GM23338 (cell line): ENCODE measurements at regions not wholly inside any gene's neighbourhood (a gene's known extent, or its start where the extent isn't known, plus 50 kb on each side); places are given as distances from the start of the nearest gene placed in this dataset.

Experiments
- ATAC-seq: fragments of 200-7000 bp; cut with Tn5 transposase; 3 replicates; pipeline ENCODE4 v1.9.1; 2020
- DNase-seq: peaks from one replicate; pipeline ENCODE4 v3.0.0-alpha.2; 2015; ENCODE audit warnings: low spot score
- H2AFZ ChIP-seq: fragments of 200-600 bp; sonication (generic); 2 replicates; pipeline ENCODE4 v1.8.0; 2016; ENCODE audit warnings: antibody characterized with exemption, mild to moderate bottlenecking, moderate library complexity
- H3F3A ChIP-seq: fragments of 200-600 bp; sonication (generic); replicated peaks from 2 replicates; pipeline ENCODE4 v1.8.0; 2017; ENCODE audit warnings: antibody characterized with exemption, mixed run types, low read depth
- H3K27ac ChIP-seq: fragments of 200-600 bp; sonication (generic); 2 replicates; pipeline ENCODE4 v1.6.1; 2016; ENCODE audit warnings: low read depth
- H3K27me3 ChIP-seq: fragments of 200-600 bp; sonication (generic); 2 replicates; pipeline ENCODE4 v1.8.0; 2016; ENCODE audit warnings: mild to moderate bottlenecking, mixed run types, moderate library complexity; ENCODE audit not compliant: insufficient read depth
- H3K36me3 ChIP-seq: fragments of 200-600 bp; sonication (generic); 2 replicates; pipeline ENCODE4 v1.8.0; 2016; ENCODE audit warnings: mild to moderate bottlenecking; ENCODE audit not compliant: insufficient read depth
- H3K4me1 ChIP-seq: fragments of 200-600 bp; sonication (generic); 2 replicates; pipeline ENCODE4 v1.8.0; 2016; ENCODE audit warnings: mild to moderate bottlenecking, moderate library complexity; ENCODE audit not compliant: insufficient read depth
- H3K4me2 ChIP-seq: fragments of 200-600 bp; sonication (generic); 2 replicates; pipeline ENCODE4 v1.7.1; 2017; ENCODE audit warnings: mixed run types
- H3K4me3 ChIP-seq: fragments of 200-600 bp; sonication (generic); 2 replicates; pipeline ENCODE4 v1.6.1; 2016; ENCODE audit warnings: mixed run types
- H3K79me2 ChIP-seq: fragments of 200-600 bp; sonication (generic); replicated peaks from 2 replicates; pipeline ENCODE4 v1.8.0; 2017; ENCODE audit warnings: mild to moderate bottlenecking; ENCODE audit not compliant: insufficient read depth
- H3K9me2 ChIP-seq: fragments of 200-600 bp; sonication (generic); 2 replicates; pipeline ENCODE4 v1.8.0; 2017; ENCODE audit not compliant: insufficient read depth
- H4K20me1 ChIP-seq: fragments of 200-600 bp; sonication (generic); replicated peaks from 2 replicates; pipeline ENCODE4 v1.8.0; 2017; ENCODE audit warnings: mild to moderate bottlenecking; ENCODE audit not compliant: insufficient read depth
- H3K27ac Mint-ChIP-seq: 2 replicates; pipeline ENCODE4 v1.8.0; 2020; ENCODE audit warnings: inconsistent platforms, mild to moderate bottlenecking, moderate library complexity, mixed read lengths
- H3K27me3 Mint-ChIP-seq: 3 replicates; pipeline ENCODE4 v1.8.0; 2022; ENCODE audit warnings: low read depth, mild to moderate bottlenecking, moderate library complexity, mixed read lengths, inconsistent platforms; ENCODE audit not compliant: insufficient read depth, poor library complexity
- H3K36me3 Mint-ChIP-seq: 3 replicates; pipeline ENCODE4 v1.8.0; 2021; ENCODE audit warnings: low read depth, mild to moderate bottlenecking, inconsistent platforms, moderate library complexity, mixed read lengths
- H3K4me1 Mint-ChIP-seq: 3 replicates; pipeline ENCODE4 v1.8.0; 2020; ENCODE audit warnings: mild to moderate bottlenecking, inconsistent platforms, mixed read lengths
- H3K4me3 Mint-ChIP-seq: 3 replicates; pipeline ENCODE4 v1.8.0; 2021; ENCODE audit warnings: moderate library complexity, mild to moderate bottlenecking, inconsistent platforms, mixed read lengths
- H3K9me3 Mint-ChIP-seq: 3 replicates; pipeline ENCODE4 v1.8.0; 2020; ENCODE audit warnings: moderate library complexity, mild to moderate bottlenecking, inconsistent platforms, mixed read lengths
- CREB1 ChIP-seq: fragments of 250-450 bp; sonication (Bioruptor Pico); IDR thresholded peaks from 2 replicates; pipeline ENCODE4 v1.5.0; 2020; ENCODE audit warnings: low read depth, mild to moderate bottlenecking, moderate library complexity
- ETS1 ChIP-seq: IDR thresholded peaks from 2 replicates; pipeline ENCODE4 v1.6.1; 2016; ENCODE audit warnings: antibody characterized with exemption
- EZH2 ChIP-seq: fragments of 200-600 bp; sonication (generic); IDR thresholded peaks from one replicate; pipeline ENCODE4 v1.8.0; 2017; ENCODE audit warnings: antibody characterized with exemption, mild to moderate bottlenecking, low read depth; ENCODE audit not compliant: unreplicated experiment
- EZH2phosphoT487 ChIP-seq: fragments of 200-600 bp; sonication (generic); IDR thresholded peaks from one replicate; pipeline ENCODE4 v1.8.1; 2018; ENCODE audit warnings: antibody characterized with exemption; ENCODE audit not compliant: unreplicated experiment
- JUNB ChIP-seq: IDR thresholded peaks from one replicate; pipeline ENCODE4 v1.6.1; 2016; ENCODE audit warnings: antibody characterized with exemption; ENCODE audit not compliant: unreplicated experiment
- NANOG ChIP-seq: IDR thresholded peaks from 2 replicates; pipeline ENCODE4 v1.6.1; 2016; ENCODE audit warnings: antibody characterized with exemption, borderline replicate concordance
- POLR2AphosphoS5 ChIP-seq: IDR thresholded peaks from 2 replicates; pipeline ENCODE4 v1.6.1; 2016; ENCODE audit warnings: antibody characterized with exemption, low read depth
- STAT1 ChIP-seq: IDR thresholded peaks from one replicate; pipeline ENCODE4 v1.6.1; 2016; ENCODE audit warnings: antibody characterized with exemption; ENCODE audit not compliant: unreplicated experiment
- ZNF114 ChIP-seq: fragments of 250-450 bp; sonication (Bioruptor Pico); IDR thresholded peaks from 2 replicates; pipeline ENCODE4 v1.5.0; 2020; ENCODE audit warnings: mild to moderate bottlenecking, moderate library complexity
- ZNF331 ChIP-seq: fragments of 250-450 bp; sonication (Bioruptor Pico); IDR thresholded peaks from 2 replicates; pipeline ENCODE4 v1.5.0; 2020; ENCODE audit warnings: low read depth, mild to moderate bottlenecking, moderate library complexity
- TF ChIP-seq, protein P1 (sequence below): fragments of 250-450 bp; sonication (Bioruptor Pico); IDR thresholded peaks from 2 replicates; pipeline ENCODE4 v1.5.0; 2020; ENCODE audit warnings: mild to moderate bottlenecking, moderate library complexity
- TF ChIP-seq, protein P2 (sequence below): IDR thresholded peaks from one replicate; pipeline ENCODE4 v1.6.1; 2018; ENCODE audit warnings: antibody characterized with exemption; ENCODE audit not compliant: unreplicated experiment
- TF ChIP-seq, protein P3 (sequence below), 2 experiments: fragments of 200-600 bp in 1 of 2; sonication (generic) in 1 of 2; conservative IDR thresholded peaks; 2 replicates each; pipeline versions ENCODE4 v1.5.1 to v1.6.1; 2016 to 2017; ENCODE audit warnings: antibody characterized with exemption in 2 of 2, low read depth in 2 of 2, mild to moderate bottlenecking in 2 of 2, moderate library complexity in 1 of 2

DNA sequence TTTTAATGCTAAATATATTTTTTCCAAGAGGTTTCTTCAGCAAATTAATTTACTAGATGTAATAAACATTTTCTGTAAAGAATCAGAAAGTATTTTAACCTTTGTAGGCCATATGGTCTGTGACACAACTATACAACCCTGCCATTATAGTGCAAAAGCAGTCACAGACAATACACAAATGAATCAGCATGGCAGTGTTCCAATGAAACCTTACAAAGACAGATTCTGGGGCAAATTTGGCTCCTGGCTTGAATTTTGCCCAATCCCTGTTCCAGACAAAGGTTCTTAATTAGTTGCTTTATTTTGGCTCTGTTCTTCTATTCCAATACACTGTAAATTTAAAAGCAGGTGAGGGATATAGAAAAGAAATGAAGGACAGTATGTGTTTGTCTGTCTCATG is 352.5 kb downstream of the C12orf50 start:
- DNase-seq (no peak), ATAC-seq (no peak)
- Histone ChIP-seq H3K4me1 (no peaks in the 10 kb centered on the region), H3K9me2 (no peaks in the 10 kb centered on the region), H3F3A (no peaks in the 10 kb centered on the region), H2AFZ (no peak overlapping the region), H3K27ac (no peak overlapping the region), H3K27me3 (no peaks in the 10 kb centered on the region), H4K20me1 (no peaks in the 10 kb centered on the region), H3K36me3 (no peaks in the 10 kb centered on the region), H3K4me3 (no peak overlapping the region), H3K79me2 (no peaks in the 10 kb centered on the region), H3K4me2 (no peak overlapping the region)
- Mint-ChIP-seq H3K4me1 (no peaks in the 10 kb centered on the region), H3K27ac (no peak overlapping the region), H3K27me3 (no peaks in the 10 kb centered on the region), H3K4me3 (no peak overlapping the region), H3K9me3 (peaks cover 3% of the 10 kb centered on the region; the same call in 1 of the 3 replicates), H3K36me3 (no peaks in the 10 kb centered on the region)
- TF ChIP-seq CREB1 (CRISPR knock-in tag) (no peak), JUNB (no peak), ZNF114 (CRISPR knock-in tag) (no peak), EZH2phosphoT487 (no peak), STAT1 (no peak), ETS1 (no peak), EZH2 (no peak), NANOG (no peak), ZNF331 (CRISPR knock-in tag) (no peak), POLR2AphosphoS5 (no peak)
- TF ChIP-seq, protein P1, sequence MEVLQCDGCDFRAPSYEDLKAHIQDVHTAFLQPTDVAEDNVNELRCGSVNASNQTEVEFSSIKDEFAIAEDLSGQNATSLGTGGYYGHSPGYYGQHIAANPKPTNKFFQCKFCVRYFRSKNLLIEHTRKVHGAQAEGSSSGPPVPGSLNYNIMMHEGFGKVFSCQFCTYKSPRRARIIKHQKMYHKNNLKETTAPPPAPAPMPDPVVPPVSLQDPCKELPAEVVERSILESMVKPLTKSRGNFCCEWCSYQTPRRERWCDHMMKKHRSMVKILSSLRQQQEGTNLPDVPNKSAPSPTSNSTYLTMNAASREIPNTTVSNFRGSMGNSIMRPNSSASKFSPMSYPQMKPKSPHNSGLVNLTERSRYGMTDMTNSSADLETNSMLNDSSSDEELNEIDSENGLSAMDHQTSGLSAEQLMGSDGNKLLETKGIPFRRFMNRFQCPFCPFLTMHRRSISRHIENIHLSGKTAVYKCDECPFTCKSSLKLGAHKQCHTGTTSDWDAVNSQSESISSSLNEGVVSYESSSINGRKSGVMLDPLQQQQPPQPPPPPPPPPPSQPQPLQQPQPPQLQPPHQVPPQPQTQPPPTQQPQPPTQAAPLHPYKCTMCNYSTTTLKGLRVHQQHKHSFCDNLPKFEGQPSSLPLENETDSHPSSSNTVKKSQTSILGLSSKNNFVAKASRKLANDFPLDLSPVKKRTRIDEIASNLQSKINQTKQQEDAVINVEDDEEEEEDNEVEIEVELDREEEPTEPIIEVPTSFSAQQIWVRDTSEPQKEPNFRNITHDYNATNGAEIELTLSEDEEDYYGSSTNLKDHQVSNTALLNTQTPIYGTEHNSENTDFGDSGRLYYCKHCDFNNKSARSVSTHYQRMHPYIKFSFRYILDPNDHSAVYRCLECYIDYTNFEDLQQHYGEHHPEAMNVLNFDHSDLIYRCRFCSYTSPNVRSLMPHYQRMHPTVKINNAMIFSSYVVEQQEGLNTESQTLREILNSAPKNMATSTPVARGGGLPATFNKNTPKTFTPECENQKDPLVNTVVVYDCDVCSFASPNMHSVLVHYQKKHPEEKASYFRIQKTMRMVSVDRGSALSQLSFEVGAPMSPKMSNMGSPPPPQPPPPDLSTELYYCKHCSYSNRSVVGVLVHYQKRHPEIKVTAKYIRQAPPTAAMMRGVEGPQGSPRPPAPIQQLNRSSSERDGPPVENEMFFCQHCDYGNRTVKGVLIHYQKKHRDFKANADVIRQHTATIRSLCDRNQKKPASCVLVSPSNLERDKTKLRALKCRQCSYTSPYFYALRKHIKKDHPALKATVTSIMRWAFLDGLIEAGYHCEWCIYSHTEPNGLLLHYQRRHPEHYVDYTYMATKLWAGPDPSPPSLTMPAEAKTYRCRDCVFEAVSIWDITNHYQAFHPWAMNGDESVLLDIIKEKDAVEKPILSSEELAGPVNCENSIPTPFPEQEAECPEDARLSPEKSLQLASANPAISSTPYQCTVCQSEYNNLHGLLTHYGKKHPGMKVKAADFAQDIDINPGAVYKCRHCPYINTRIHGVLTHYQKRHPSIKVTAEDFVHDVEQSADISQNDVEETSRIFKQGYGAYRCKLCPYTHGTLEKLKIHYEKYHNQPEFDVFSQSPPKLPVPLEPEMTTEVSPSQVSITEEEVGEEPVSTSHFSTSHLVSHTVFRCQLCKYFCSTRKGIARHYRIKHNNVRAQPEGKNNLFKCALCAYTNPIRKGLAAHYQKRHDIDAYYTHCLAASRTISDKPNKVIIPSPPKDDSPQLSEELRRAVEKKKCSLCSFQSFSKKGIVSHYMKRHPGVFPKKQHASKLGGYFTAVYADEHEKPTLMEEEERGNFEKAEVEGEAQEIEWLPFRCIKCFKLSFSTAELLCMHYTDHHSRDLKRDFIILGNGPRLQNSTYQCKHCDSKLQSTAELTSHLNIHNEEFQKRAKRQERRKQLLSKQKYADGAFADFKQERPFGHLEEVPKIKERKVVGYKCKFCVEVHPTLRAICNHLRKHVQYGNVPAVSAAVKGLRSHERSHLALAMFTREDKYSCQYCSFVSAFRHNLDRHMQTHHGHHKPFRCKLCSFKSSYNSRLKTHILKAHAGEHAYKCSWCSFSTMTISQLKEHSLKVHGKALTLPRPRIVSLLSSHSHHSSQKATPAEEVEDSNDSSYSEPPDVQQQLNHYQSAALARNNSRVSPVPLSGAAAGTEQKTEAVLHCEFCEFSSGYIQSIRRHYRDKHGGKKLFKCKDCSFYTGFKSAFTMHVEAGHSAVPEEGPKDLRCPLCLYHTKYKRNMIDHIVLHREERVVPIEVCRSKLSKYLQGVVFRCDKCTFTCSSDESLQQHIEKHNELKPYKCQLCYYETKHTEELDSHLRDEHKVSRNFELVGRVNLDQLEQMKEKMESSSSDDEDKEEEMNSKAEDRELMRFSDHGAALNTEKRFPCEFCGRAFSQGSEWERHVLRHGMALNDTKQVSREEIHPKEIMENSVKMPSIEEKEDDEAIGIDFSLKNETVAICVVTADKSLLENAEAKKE (CRISPR knock-in tag): no peak
- TF ChIP-seq, protein P2, sequence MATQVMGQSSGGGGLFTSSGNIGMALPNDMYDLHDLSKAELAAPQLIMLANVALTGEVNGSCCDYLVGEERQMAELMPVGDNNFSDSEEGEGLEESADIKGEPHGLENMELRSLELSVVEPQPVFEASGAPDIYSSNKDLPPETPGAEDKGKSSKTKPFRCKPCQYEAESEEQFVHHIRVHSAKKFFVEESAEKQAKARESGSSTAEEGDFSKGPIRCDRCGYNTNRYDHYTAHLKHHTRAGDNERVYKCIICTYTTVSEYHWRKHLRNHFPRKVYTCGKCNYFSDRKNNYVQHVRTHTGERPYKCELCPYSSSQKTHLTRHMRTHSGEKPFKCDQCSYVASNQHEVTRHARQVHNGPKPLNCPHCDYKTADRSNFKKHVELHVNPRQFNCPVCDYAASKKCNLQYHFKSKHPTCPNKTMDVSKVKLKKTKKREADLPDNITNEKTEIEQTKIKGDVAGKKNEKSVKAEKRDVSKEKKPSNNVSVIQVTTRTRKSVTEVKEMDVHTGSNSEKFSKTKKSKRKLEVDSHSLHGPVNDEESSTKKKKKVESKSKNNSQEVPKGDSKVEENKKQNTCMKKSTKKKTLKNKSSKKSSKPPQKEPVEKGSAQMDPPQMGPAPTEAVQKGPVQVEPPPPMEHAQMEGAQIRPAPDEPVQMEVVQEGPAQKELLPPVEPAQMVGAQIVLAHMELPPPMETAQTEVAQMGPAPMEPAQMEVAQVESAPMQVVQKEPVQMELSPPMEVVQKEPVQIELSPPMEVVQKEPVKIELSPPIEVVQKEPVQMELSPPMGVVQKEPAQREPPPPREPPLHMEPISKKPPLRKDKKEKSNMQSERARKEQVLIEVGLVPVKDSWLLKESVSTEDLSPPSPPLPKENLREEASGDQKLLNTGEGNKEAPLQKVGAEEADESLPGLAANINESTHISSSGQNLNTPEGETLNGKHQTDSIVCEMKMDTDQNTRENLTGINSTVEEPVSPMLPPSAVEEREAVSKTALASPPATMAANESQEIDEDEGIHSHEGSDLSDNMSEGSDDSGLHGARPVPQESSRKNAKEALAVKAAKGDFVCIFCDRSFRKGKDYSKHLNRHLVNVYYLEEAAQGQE: no peak
- TF ChIP-seq, protein P3, sequence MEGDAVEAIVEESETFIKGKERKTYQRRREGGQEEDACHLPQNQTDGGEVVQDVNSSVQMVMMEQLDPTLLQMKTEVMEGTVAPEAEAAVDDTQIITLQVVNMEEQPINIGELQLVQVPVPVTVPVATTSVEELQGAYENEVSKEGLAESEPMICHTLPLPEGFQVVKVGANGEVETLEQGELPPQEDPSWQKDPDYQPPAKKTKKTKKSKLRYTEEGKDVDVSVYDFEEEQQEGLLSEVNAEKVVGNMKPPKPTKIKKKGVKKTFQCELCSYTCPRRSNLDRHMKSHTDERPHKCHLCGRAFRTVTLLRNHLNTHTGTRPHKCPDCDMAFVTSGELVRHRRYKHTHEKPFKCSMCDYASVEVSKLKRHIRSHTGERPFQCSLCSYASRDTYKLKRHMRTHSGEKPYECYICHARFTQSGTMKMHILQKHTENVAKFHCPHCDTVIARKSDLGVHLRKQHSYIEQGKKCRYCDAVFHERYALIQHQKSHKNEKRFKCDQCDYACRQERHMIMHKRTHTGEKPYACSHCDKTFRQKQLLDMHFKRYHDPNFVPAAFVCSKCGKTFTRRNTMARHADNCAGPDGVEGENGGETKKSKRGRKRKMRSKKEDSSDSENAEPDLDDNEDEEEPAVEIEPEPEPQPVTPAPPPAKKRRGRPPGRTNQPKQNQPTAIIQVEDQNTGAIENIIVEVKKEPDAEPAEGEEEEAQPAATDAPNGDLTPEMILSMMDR (conservative IDR thresholded peaks at IDR 0.05; ENCODE audit: low read depth in 2 of 2): no peak
